ENCODE measurements at regions not wholly inside any gene's neighbourhood (a gene's known extent, or its start where the extent isn't known, plus 50 kb on each side); places are given as distances from the start of the nearest gene placed in this dataset.

DNA sequence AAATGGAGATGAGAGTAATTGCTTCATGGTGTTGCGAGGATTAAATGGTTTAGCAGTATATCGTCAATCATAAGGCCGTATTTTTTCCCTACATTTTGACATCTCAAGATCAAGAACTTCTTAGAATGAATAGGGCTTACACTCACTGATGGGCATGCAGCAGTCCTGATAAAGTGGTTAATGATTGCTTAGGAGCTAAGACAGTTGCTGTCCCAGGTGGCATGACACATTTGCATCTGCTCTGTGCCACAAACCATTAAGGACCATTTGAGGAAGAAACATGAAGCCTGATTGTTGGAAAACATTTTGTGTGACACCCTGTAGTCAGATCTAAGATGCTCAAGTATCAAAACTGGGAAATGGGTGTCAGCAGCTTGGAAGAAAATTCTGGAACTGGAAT, 81.0 kb upstream of the SGIP1 start:
- no peak for TF ChIP-seq CTCF (IDR thresholded peaks at IDR 0.05; ENCODE audit: low read depth, low read length, poor library complexity, severe bottlenecking)
- no peak for TF ChIP-seq EZH2phosphoT487 (IDR thresholded peaks at IDR 0.05; ENCODE audit: borderline replicate concordance, low read length)
- Histone ChIP-seq H3K9me2 (replicated peaks; ENCODE audit: control insufficient read depth, low read length) (no peaks in the 10 kb centered on the region), H3K4me2 (ENCODE audit: low read length) (no peak overlapping the region), H3K27me3 (ENCODE audit: control insufficient read depth, low read length) (peaks cover 3% of the 10 kb centered on the region; the same call in 1 of the 2 replicates), H3K27ac (ENCODE audit: low read depth, low read length) (no peak overlapping the region), H3K79me2 (ENCODE audit: control insufficient read depth, low read length) (no peaks in the 10 kb centered on the region), H4K20me1 (ENCODE audit: control insufficient read depth, insufficient read depth, low read depth, low read length) (no peaks in the 10 kb centered on the region), H3K4me3 (ENCODE audit: low read length) (no peak overlapping the region), H3K9me3 (ENCODE audit: control insufficient read depth, insufficient read depth, low read length) (no peaks in the 10 kb centered on the region), H3K36me3 (ENCODE audit: control insufficient read depth, low read length) (no peaks in the 10 kb centered on the region), H3K4me1 (ENCODE audit: control insufficient read depth, low read length) (no peaks in the 10 kb centered on the region), H3F3A (ENCODE audit: control insufficient read depth, insufficient read depth) (no peaks in the 10 kb centered on the region)

DNA sequence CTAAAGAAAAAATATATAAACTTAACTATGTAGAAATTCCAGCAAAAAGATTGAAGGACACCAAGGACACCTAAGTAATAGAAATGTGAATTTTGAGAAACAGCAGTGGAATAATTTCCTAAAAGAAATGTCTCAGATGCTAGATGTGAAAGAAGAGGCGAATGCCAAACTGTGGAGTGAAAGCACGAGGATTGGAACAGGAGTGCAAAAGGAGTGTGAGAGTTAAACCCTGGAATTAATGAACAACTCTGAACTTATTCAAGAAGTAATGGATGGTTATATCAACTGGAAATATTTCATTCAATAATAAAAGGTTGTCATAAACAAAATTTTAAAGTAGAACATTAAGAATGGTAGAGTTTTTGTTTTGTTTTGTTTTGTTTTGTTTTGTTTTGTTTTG, 78.5 kb upstream of the SGIP1 start:
- Histone ChIP-seq H3K9me3 (ENCODE audit: control insufficient read depth, insufficient read depth, low read length) (no peaks in the 10 kb centered on the region), H3K9me2 (replicated peaks; ENCODE audit: control insufficient read depth, low read length) (no peaks in the 10 kb centered on the region), H3F3A (ENCODE audit: control insufficient read depth, insufficient read depth) (no peaks in the 10 kb centered on the region), H3K79me2 (ENCODE audit: control insufficient read depth, low read length) (no peaks in the 10 kb centered on the region), H3K4me1 (ENCODE audit: control insufficient read depth, low read length) (no peaks in the 10 kb centered on the region), H3K4me2 (ENCODE audit: low read length) (no peak overlapping the region), H3K27ac (ENCODE audit: low read depth, low read length) (no peak overlapping the region), H3K27me3 (ENCODE audit: control insufficient read depth, low read length) (no peaks in the 10 kb centered on the region), H4K20me1 (ENCODE audit: control insufficient read depth, insufficient read depth, low read depth, low read length) (no peaks in the 10 kb centered on the region), H3K36me3 (ENCODE audit: control insufficient read depth, low read length) (no peaks in the 10 kb centered on the region), H3K4me3 (ENCODE audit: low read length) (no peak overlapping the region)
- TF ChIP-seq EZH2phosphoT487 (IDR thresholded peaks at IDR 0.05; ENCODE audit: borderline replicate concordance, low read length) (no peak), CTCF (IDR thresholded peaks at IDR 0.05; ENCODE audit: low read depth, low read length, poor library complexity, severe bottlenecking) (no peak)

GRCh38 chr1:66460776-66461175, 73.2 kb upstream of the SGIP1 start:
- H3K4me2 ChIP-seq (ENCODE audit: low read length) = no peak overlapping the region
- no peaks in the 10 kb centered on the region for H3F3A ChIP-seq (ENCODE audit: control insufficient read depth, insufficient read depth)
- TF ChIP-seq EZH2phosphoT487 (IDR thresholded peaks at IDR 0.05; ENCODE audit: borderline replicate concordance, low read length) (no peak), CTCF (IDR thresholded peaks at IDR 0.05; ENCODE audit: low read depth, low read length, poor library complexity, severe bottlenecking) (no peak)
- H3K4me3 ChIP-seq (ENCODE audit: low read length) = no peak overlapping the region
- H4K20me1 ChIP-seq (ENCODE audit: control insufficient read depth, insufficient read depth, low read depth, low read length) = no peaks in the 10 kb centered on the region
- H3K27me3 ChIP-seq (ENCODE audit: control insufficient read depth, low read length) = no peaks in the 10 kb centered on the region
- peaks cover 3% of the 10 kb centered on the region; the same call in 1 of the 2 replicates for H3K9me3 ChIP-seq (ENCODE audit: control insufficient read depth, insufficient read depth, low read length)
- H3K27ac ChIP-seq (ENCODE audit: low read depth, low read length) = no peak overlapping the region
- H3K79me2 ChIP-seq (ENCODE audit: control insufficient read depth, low read length) = no peaks in the 10 kb centered on the region
- no peaks in the 10 kb centered on the region for H3K4me1 ChIP-seq (ENCODE audit: control insufficient read depth, low read length)
- H3K36me3 ChIP-seq (ENCODE audit: control insufficient read depth, low read length) = no peaks in the 10 kb centered on the region
- no peaks in the 10 kb centered on the region for H3K9me2 ChIP-seq (replicated peaks; ENCODE audit: control insufficient read depth, low read length)

Measured in DOHH2 (cell line).